Naive thymus-derived CD4-positive, alpha-beta T cell (primary cell): ENCODE measurements at regions not wholly inside any gene's neighbourhood (a gene's known extent, or its start where the extent isn't known, plus 50 kb on each side); places are given as distances from the start of the nearest gene placed in this dataset.

Source experiments
- ATAC-seq: fragments of 150-1000 bp; cut with Tn5 transposase; 2 replicates; pipeline ENCODE4 v1.10.0; 2021; ENCODE audit warnings: mild to moderate bottlenecking, moderate library complexity
- CTCF ChIA-PET: fragments of 350-600 bp; sonication (Branson Sonifier 250); formaldehyde crosslinking; loops from one replicate; lab custom pipeline; 2021; ENCODE audit warnings: antibody characterized with exemption; lab: Charles Lee
- POLR2A ChIA-PET: fragments of 350-600 bp; sonication (Branson Sonifier 250); formaldehyde crosslinking; loops from one replicate; lab custom pipeline; 2021; ENCODE audit warnings: antibody characterized with exemption, inconsistent platforms; lab: Charles Lee
- DNase-seq, 9 donors: peaks; one replicate each; pipeline versions ENCODE4 v3.0.0 to v3.0.0-alpha.2; 2020 to 2022; ENCODE audit warnings: mixed read lengths in 1 of 9
- H3K27ac ChIP-seq: one replicate; pipeline ENCODE4 v1.7.0; 2013; ENCODE audit warnings: mild to moderate bottlenecking, low read depth, low read length, moderate library complexity
- H3K27me3 ChIP-seq, 2 donors: one replicate each; pipeline ENCODE4 v1.7.0; 2013; ENCODE audit warnings: low read length in 2 of 2, mild to moderate bottlenecking in 2 of 2, moderate library complexity in 2 of 2; ENCODE audit not compliant: control insufficient read depth in 2 of 2, insufficient read depth in 2 of 2
- H3K36me3 ChIP-seq, 3 experiments: 1 replicate in 2 of 3; 2 replicates in 1 of 3; pipeline ENCODE4 v1.7.0; 2013; ENCODE audit warnings: low read length in 3 of 3, mild to moderate bottlenecking in 3 of 3, moderate library complexity in 1 of 3; ENCODE audit not compliant: insufficient read depth in 3 of 3, control insufficient read depth in 2 of 3
- H3K4me1 ChIP-seq, 2 donors: one replicate each; pipeline ENCODE4 v1.7.0; 2013; ENCODE audit warnings: low read length in 2 of 2, mild to moderate bottlenecking in 2 of 2, moderate library complexity in 1 of 2; ENCODE audit not compliant: control insufficient read depth in 2 of 2, insufficient read depth in 2 of 2
- H3K4me3 ChIP-seq: 2 replicates; pipeline ENCODE4 v1.7.0; 2013; ENCODE audit warnings: mild to moderate bottlenecking, low read length
- H3K9me3 ChIP-seq, 3 experiments: 1 replicate in 2 of 3; 2 replicates in 1 of 3; pipeline ENCODE4 v1.7.0; 2013; ENCODE audit warnings: low read length in 3 of 3; ENCODE audit not compliant: control insufficient read depth in 2 of 3
- H3K27ac Mint-ChIP-seq, 9 donors: one replicate each; pipeline ENCODE4 v1.8.0; 2020 to 2022; ENCODE audit warnings: mixed read lengths in 9 of 9, mild to moderate bottlenecking in 8 of 9, moderate library complexity in 5 of 9, inconsistent platforms in 2 of 9
- H3K27me3 Mint-ChIP-seq, 5 donors: one replicate each; pipeline ENCODE4 v1.8.0; 2021 to 2022; ENCODE audit warnings: mixed read lengths in 5 of 5, mild to moderate bottlenecking in 1 of 5
- H3K36me3 Mint-ChIP-seq, 5 donors: one replicate each; pipeline ENCODE4 v1.8.0; 2020 to 2022; ENCODE audit warnings: mixed read lengths in 5 of 5, mild to moderate bottlenecking in 3 of 5, inconsistent platforms in 1 of 5
- H3K4me1 Mint-ChIP-seq, 7 donors: one replicate each; pipeline ENCODE4 v1.8.0; 2020 to 2022; ENCODE audit warnings: mixed read lengths in 7 of 7, mild to moderate bottlenecking in 3 of 7, inconsistent platforms in 1 of 7
- H3K4me3 Mint-ChIP-seq, 10 donors: one replicate each; pipeline ENCODE4 v1.8.0; 2020 to 2022; ENCODE audit warnings: mild to moderate bottlenecking in 10 of 10, mixed read lengths in 10 of 10, moderate library complexity in 6 of 10, inconsistent platforms in 2 of 10
- H3K9me3 Mint-ChIP-seq, 11 donors: one replicate each; pipeline ENCODE4 v1.8.0; 2020 to 2022; ENCODE audit warnings: mixed read lengths in 11 of 11, mild to moderate bottlenecking in 4 of 11, inconsistent platforms in 1 of 11, moderate library complexity in 1 of 11
- intact Hi-C, 2 donors: fragments of 100-400 bp; cut with micrococcal nuclease; formaldehyde crosslinking; loops; one replicate each; pipeline ENCODE4 v1.15.1; 2023

DNA sequence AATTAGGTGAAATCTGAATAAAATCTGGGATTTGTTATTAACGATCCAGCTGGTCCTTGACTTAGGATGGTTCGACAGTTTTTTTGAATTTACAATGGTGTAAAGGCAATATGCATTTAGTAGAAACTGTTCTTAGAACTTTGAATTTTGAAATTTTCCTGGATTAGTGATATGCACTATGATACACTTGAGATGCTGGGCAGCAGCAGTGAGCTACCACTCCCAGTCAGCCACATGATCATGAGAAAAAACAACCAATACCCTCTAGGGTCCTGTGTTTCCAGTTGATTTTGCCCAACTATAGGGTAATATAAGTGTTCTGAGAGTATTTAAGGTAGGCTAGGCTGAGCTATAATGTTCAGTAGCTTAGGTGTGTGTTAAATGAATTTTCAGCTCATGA lies 303.7 kb downstream of the GPAT3 start:
- Histone ChIP-seq H3K36me3 (no peaks in the 10 kb centered on the region), H3K4me3 (no peak overlapping the region), H3K9me3 (no peaks in the 10 kb centered on the region), H3K27ac (no peak overlapping the region), H3K27me3 (no peaks in the 10 kb centered on the region), H3K4me1 (no peaks in the 10 kb centered on the region)
- H3K4me3 Mint-ChIP-seq: no peak overlapping the region
- H3K36me3 Mint-ChIP-seq: no peaks in the 10 kb centered on the region
- POLR2A ChIA-PET: no interaction called here
- peaks cover 0 to 13% (median 0%) of the 10 kb centered on the region in 5 donors for H3K27me3 Mint-ChIP-seq
- ATAC-seq (no peak), DNase-seq (no peak)
- CTCF ChIA-PET: no interaction called here
- intact Hi-C loops: no loop called here
- no peaks in the 10 kb centered on the region for H3K4me1 Mint-ChIP-seq
- no peaks in the 10 kb centered on the region for H3K9me3 Mint-ChIP-seq
- H3K27ac Mint-ChIP-seq: no peak overlapping the region

DNA sequence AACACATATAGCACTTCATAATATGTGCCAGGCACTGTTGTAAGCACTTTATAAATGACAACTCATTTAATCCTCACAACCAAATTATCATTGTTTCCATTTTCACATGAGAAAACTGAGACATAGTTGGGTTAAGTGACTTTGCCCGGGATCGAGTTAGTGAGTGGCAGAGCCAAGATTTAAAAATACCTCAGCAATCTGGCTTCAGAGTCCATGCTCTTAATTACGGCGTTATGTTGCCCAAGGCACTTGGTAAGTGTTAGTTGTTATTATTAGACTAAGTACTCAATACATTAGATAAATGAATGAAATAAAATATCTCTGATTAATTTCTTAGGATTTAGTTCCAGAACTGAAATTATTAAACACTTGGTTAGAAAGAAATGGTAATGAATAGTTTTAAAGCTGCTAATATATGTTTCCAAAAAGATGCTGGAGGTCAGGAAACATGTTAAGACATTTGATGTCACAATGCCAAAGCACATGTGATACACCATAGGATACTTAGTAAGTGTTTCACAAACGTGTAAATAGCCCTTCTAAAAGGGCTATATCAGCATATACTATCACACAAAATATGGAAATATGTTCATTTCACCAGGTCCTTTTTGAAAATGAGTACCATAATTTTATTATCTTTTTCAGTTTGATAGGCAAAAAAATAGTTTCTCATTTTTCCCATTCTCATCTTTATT lies 301.9 kb downstream of the GPAT3 start:
- CTCF ChIA-PET: no interaction called here
- Histone ChIP-seq H3K4me3 (no peak overlapping the region), H3K36me3 (no peaks in the 10 kb centered on the region), H3K27me3 (no peaks in the 10 kb centered on the region), H3K9me3 (no peaks in the 10 kb centered on the region), H3K4me1 (no peaks in the 10 kb centered on the region), H3K27ac (no peak overlapping the region)
- no peak overlapping the region for H3K4me3 Mint-ChIP-seq
- DNase-seq (no peak), ATAC-seq (no peak)
- peaks cover 0 to 13% (median 0%) of the 10 kb centered on the region in 5 donors for H3K27me3 Mint-ChIP-seq
- intact Hi-C loops: no loop called here
- peaks cover 0 to 3% (median 0%) of the 10 kb centered on the region in 11 donors for H3K9me3 Mint-ChIP-seq
- H3K4me1 Mint-ChIP-seq: no peaks in the 10 kb centered on the region
- H3K36me3 Mint-ChIP-seq: no peaks in the 10 kb centered on the region
- no peak overlapping the region for H3K27ac Mint-ChIP-seq
- POLR2A ChIA-PET: no interaction called here

DNA sequence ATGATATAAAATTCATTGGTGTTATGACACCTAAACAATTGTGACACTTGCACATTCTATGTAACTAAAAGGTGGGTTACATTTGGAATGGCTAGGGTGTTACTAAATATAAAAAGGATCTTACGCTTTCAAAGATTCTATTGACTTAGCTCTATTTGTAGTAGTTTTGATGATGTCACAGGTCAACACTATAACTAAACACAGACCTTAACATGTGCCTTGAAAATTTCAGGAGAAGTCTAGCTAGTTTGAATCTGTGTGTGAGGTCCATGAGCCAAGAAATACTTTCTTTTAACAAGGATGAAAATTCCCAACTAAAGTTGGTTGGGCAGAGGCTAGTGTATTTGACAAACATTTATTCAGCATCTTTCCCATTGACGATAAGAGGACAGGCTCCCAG lies 298.0 kb downstream of the GPAT3 start:
- DNase-seq: no peak
- ChIA-PET CTCF (no interaction called here), POLR2A (no interaction called here)
- H3K4me3 ChIP-seq: no peak overlapping the region
- Mint-ChIP-seq H3K9me3 (peaks cover 0 to 3% (median 0%) of the 10 kb centered on the region in 11 donors), H3K27me3 (peaks cover 0 to 9% (median 0%) of the 10 kb centered on the region in 5 donors), H3K4me3 (no peak overlapping the region), H3K36me3 (no peaks in the 10 kb centered on the region), H3K27ac (no peak overlapping the region), H3K4me1 (no peaks in the 10 kb centered on the region)
- H3K27me3 ChIP-seq: no peaks in the 10 kb centered on the region
- no peak for ATAC-seq
- H3K36me3 ChIP-seq: no peaks in the 10 kb centered on the region
- no peak overlapping the region for H3K27ac ChIP-seq
- intact Hi-C loops: no loop called here
- H3K4me1 ChIP-seq: no peaks in the 10 kb centered on the region
- H3K9me3 ChIP-seq: no peaks in the 10 kb centered on the region

DNA sequence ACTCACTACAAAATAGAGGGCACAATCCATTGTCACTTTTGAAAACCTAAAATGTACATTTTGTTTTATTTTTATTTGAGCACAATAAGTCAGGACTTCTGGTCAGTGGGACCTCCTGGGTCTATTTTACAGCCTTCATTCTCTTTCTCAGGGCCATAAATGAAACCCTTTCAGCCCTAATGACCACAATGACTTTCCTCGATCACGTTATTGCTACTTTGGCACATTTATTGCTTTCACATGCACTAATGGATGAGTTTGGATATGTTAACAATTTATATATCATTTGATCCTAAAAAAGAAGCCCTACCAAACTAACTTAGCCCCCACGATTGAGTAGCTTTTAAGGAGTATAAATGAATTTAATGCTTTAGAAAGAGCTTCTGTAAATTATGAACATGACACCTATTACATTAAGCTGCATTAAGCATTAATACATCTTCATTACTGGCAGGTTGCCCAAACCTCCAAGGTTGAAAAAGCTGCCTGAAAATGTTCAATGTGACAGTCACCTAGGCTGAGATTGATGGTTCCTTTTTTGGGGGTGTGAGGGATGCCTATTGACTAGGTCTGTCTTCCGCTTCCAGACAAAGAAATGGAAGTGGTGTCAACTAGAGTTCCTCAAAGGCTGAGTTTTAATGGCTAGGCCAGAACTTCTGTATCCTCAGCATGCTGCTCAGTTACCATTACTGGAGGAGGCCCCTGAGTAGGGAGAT lies 296.4 kb downstream of the GPAT3 start:
- Histone ChIP-seq H3K4me1 (no peaks in the 10 kb centered on the region), H3K4me3 (no peak overlapping the region), H3K27ac (no peak overlapping the region), H3K27me3 (no peaks in the 10 kb centered on the region), H3K9me3 (no peaks in the 10 kb centered on the region), H3K36me3 (no peaks in the 10 kb centered on the region)
- Mint-ChIP-seq H3K4me3 (no peak overlapping the region), H3K36me3 (no peaks in the 10 kb centered on the region), H3K9me3 (peaks cover 0 to 3% (median 0%) of the 10 kb centered on the region in 11 donors), H3K4me1 (no peaks in the 10 kb centered on the region), H3K27ac (no peak overlapping the region), H3K27me3 (no peaks in the 10 kb centered on the region)
- ATAC-seq (no peak), DNase-seq (no peak)
- intact Hi-C loops: no loop called here
- ChIA-PET CTCF (no interaction called here), POLR2A (no interaction called here)

DNA sequence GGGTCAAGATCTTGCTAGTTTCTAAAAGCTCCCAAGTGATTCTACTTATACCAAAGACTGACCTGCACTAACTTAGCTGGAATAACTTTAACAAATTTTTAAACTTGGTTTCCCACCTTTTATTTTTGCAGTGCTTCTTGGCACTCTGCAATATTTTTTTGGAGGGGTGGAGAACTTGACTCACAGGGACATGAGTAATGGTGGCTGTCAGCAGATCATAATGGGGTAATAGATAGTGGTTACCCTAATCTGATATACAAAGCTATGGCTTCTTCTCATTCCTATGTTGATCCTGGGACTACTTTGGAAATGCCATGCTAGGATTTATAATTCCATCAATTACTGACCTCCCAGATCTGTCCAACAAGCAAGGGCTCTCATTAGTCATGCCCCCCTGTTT lies 295.7 kb downstream of the GPAT3 start:
- H3K27me3 ChIP-seq: no peaks in the 10 kb centered on the region
- Mint-ChIP-seq H3K27me3 (peaks cover 0 to under 1% (median 0%) of the 10 kb centered on the region in 5 donors), H3K4me1 (no peaks in the 10 kb centered on the region), H3K27ac (no peak overlapping the region), H3K9me3 (peaks cover 0 to 3% (median 0%) of the 10 kb centered on the region in 11 donors), H3K4me3 (no peak overlapping the region), H3K36me3 (no peaks in the 10 kb centered on the region)
- H3K9me3 ChIP-seq: no peaks in the 10 kb centered on the region
- no peak for ATAC-seq
- H3K36me3 ChIP-seq: no peaks in the 10 kb centered on the region
- H3K27ac ChIP-seq: no peak overlapping the region
- H3K4me3 ChIP-seq: no peak overlapping the region
- H3K4me1 ChIP-seq: no peaks in the 10 kb centered on the region
- intact Hi-C loops: no loop called here
- ChIA-PET POLR2A (no interaction called here), CTCF (no interaction called here)
- no peak for DNase-seq

DNA sequence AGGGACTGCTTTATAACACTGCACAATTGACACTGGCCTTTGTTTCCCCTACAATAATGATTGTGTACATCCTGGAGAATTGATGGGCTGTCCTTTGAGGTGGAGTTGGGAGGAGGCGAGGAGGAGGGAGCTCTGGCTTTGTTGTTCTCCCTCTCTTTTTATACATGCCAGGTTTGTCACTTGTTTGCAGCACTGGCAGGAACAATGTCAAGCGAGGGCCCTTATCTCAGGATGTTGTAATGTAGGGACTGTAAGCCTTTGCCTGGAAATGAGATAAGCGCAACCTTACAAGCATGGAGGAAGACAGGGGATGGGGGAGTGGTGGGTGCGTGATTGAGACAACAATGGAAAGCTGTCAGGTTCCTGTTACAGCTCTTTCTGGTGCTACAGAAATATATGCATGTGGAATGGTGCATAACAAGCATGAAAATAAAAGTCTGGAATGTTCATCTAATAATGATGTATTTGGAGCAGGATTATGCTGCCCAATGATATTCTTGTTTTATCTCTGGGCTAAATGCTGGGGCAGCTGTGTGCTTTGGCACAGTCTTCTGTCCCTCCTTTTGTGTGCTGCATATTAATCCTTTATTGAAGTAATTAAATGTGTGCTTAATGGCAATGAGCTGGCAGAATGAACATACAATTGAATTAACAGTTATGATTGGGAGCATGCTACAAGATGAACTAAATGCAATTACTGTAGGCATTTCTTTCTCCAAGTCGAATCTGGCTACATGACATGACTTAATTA lies 294.4 kb downstream of the GPAT3 start:
- ChIA-PET POLR2A (no interaction called here), CTCF (no interaction called here)
- Histone ChIP-seq H3K27ac (no peak overlapping the region), H3K9me3 (no peaks in the 10 kb centered on the region), H3K27me3 (no peaks in the 10 kb centered on the region), H3K36me3 (no peaks in the 10 kb centered on the region), H3K4me3 (no peak overlapping the region), H3K4me1 (no peaks in the 10 kb centered on the region)
- Mint-ChIP-seq H3K36me3 (no peaks in the 10 kb centered on the region), H3K4me1 (no peaks in the 10 kb centered on the region), H3K9me3 (peaks cover 0 to 5% (median 2%) of the 10 kb centered on the region in 11 donors), H3K4me3 (no peak overlapping the region), H3K27me3 (peaks cover 0 to 5% (median 0%) of the 10 kb centered on the region in 5 donors), H3K27ac (no peak overlapping the region)
- DNase-seq (no peak), ATAC-seq (no peak)
- intact Hi-C loops: no loop called here
